GM18502 (cell line): ENCODE measurements at regions not wholly inside any gene's neighbourhood (a gene's known extent, or its start where the extent isn't known, plus 50 kb on each side); places are given as distances from the start of the nearest gene placed in this dataset.

Experiments used
- ATAC-seq: cut with Tn5 transposase; IDR thresholded peaks from one replicate; pipeline ENCODE4 v1.9.1; 2021; ENCODE audit warnings: mild to moderate bottlenecking; ENCODE audit not compliant: unreplicated experiment, poor library complexity

DNA sequence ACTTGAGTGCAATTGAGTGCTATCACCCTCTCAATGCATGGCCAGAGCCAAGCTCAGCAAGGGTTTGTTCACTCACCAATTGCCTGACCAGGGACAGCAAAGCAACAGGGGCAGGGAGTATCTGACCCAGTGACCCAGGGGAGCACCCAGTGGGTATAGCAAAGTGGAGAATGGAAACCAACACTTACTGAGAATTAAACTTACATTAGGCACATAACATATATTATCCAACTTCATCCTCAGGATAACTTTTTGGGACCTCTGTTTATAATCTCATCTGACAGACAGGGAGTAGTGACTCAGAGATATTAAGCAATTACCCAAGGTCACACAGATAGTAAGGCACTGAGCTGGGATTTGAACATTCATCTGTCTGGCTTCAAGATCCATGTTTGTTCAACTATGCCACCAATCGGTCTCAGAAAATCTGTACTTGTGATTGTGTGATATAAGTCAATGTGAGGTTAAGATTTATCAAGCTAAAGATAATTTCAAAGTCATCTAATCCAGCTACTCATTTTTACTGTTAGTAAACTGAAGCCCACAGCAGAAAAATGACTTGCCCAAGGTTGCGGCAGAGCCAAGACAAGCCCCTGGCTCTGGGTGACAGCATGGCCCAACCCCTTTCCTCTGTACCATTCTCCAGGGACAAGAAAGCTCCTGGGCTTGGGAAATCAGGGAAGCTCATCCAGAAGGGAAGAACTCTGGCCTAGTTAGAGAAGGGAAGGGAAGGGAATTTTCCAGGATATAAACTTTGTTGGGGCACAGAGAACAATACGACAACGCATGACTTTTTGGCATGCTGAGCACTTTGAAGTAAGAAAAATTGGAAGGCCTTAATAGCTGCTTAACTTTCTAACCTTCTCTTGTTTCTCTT is 138.0 kb upstream of the SMAD3 start:
- ATAC-seq = no peak

- ATAC-seq = no peak
These were observed 137.3 kb upstream of the SMAD3 start for GRCh38 chr15:66928101-66928500.

DNA sequence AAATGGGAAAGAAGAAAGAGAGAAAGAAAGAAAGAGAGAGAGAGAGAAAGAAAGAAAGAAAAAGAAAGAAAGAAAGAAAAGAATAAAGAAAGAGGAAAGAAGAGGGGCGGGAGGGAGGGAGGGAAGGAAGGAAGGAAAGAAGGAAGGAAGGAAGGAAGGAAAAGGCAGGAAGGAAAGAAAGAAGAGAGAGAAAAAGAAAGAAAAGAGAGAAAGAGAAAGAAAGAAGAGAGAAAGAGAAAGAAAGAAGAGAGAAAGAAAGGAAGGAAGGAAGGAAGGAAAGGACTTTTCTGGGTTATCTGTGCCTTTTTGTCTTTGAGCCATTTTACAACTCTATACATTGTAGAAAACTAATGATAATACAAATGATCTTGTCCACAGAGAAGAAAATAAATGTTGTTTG is 136.6 kb upstream of the SMAD3 start:
- ATAC-seq = no peak

DNA sequence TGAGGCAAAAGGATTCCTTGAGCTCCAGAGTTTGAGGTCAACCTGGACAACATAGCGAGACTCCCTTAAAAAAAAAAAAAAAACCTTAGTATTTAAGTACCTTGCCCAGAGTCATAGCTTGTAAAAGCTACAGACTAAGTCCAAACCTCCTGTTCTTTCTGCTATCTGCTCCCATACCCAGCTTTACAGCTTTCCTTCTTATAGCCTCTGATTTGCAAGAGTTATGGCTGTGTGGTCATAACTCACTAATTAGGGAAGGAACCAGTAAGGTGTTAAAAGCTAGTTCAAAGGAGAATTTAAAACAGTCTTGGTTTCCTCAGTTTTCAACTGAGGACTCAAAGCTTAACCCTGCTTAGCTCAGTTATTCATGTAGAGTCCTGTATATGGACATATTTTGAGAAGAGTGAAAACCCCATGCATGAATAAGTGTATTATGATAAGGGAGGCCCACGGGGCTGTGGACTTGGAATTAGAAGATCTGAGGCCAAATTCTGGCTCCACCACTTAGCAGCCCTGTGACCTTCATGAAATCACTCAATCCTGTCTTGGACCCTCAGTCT is 135.5 kb upstream of the SMAD3 start:
- no peak for ATAC-seq

DNA sequence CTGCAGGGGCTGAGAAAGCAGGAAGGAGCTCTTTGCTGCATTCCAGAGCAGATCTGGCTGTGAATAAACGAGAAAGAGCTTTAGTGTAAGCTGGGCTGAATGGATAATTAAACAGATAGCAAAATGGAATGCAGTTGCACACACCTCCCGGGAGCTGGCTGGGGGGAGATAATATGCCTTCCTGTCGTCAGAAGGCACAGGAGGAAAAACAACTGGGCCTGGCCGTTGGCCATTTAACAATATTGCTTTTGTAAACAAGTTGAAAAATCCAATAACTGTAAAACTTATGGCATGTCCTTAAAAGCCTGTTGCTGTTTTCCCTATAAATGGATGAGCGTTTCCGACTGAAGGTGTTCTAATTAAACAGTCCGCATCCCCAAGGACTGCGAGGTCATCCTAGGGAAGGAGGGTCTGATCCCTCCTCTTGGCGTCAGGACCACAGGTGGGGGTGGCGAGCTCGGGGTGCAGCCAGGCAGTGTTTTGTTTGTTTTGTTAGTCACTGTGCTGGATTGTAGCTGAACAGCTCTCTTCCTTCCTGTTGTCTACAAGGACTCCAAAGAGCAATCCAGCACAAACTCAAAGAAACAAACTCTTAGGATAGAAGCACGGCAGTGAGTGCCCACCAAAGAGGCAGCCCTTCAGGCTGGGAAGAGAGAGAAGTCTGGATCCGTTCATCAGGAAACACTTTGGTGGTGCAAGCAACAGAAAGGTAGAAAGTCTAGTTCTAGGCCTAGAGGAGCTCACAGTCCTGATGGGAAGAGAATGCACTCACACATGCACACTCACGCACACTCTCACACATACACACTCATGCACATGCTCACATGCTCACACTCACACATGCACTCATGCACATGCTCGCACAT is 133.4 kb upstream of the SMAD3 start:
- no peak for ATAC-seq

GRCh38 chr15:66932634-66933024 is 132.8 kb upstream of the SMAD3 start:
- no peak for ATAC-seq

DNA sequence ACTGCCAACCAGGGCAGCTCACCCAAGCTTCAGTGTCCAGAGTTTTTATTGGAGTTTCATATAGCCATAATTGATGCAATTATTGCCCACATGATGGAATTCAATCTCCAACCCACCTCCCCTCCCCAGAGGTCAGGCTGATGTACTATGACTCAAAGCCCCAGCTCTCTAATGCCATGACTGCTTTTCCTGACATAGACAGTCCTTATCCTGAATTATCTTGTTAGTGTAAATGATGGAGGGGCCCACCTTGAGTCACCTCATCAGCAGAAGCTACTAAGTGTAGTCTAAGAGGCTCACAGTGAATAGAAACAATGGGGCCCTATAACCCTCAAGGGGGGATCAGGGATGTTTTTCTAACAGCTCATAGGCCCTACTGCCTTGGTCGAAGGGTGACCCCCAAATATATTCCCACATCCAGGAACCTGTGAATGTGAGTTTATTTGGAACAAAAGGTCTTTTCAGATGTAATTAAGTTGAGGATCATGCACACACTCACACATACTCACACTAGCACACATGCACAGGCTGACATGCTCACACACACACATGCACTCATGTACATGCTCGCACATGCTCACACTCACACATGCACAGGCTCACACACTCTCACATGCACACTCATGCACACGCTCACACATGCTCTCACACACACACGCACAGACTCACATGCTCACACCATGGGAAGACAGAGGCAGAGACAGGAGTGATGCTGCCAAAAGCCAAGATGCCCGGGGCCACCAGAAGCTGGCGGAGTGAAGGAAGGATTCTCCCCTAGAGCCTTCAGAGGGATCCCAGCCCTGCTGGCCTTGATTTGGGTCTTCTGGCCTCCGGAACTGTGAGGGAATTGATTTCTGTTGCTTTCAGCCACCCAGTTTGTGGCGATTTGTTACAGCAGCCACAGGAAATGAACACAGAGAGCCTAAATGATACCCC is 131.2 kb upstream of the SMAD3 start:
- no peak for ATAC-seq

- ATAC-seq = no peak
These were observed 130.4 kb upstream of the SMAD3 start for GRCh38 chr15:66934868-66935520.

DNA sequence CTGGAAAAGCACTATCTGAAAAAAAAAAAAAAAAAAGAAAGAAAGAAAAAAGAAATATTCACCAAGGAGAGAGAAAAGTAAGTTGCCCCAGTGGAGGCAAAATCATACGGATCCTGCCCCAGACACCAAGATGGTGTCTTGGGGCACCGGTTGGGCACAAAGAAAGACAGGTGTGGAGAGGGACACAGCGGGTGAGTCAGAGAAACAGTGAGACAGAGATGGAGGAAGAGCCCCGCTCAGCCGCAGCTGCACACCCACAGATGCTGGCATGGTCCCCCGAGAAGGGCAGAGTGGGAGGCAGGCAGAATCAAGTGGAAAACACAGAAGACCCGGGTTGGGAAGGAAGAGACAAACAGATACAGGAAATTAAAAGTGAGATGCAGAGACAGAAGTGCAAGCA is 129.7 kb upstream of the SMAD3 start:
- ATAC-seq = no peak

DNA sequence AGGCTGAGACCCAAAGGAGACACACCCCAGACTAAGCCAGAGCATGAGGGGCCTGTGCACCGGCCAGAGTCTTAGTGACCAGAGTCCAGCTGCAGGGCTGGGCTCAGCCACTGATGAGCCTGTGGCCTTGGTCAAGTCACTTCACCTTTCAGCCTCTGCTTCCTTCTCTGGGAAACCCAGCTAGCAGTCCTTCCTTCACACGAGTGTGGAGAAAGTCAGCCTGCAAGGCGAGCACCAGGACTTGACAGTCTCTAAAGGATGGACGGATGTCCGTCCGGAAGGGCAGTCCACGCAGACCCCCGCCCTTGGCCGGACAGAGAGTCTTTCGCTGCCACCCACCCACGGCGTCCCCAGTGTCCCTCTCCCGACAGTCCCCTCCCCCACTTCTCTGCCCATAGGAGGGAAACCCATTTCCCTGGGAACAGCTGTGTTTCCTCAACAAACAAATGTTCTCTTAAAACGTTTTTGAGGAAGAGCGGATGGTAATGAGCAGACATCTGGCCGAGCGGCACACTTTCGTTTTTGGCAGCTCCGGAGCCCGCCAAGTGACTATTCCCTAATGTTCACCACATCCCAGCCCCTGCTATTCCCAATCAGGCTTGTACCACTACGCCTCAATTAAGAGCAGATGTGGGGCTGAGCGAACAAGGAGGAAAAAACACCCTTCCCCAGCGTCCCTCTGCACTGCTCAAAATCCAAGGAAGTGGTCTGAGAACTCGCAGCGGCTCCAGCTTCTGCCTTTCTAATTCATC is 129.1 kb upstream of the SMAD3 start:
- no peak for ATAC-seq

DNA sequence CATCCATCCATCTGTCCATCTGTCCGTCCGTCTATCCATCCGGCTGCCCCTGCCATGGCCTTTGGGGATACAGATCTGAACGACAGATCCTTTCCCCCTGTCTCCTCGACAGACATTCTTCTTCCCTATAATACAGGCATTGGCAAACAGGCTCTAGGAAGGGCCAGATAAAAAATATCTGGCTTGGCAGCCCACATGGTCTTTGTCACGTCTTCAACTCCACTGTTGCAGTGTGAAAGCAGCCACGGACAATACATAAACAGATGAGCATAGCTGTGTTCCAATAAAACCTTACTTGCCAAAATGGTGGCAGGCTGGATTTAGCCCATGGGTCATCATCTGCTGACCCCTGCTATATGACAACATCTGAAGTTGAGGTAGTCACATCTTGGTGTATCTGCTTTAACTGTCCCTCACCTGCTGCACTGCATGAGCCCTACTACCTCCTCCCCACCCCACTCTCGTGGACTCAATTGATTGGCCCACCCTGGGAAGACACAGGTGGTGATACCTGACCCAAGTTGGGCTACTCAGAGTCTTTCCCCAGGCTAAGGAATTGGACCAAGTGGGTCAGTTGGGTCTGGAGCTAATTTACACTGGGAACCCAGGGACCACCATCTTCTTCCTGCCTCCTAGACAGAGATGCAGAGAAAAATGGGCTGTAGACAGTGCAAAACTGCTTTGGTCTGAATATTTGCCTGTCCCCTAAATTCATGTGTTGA is 128.4 kb upstream of the SMAD3 start:
- ATAC-seq = no peak

DNA sequence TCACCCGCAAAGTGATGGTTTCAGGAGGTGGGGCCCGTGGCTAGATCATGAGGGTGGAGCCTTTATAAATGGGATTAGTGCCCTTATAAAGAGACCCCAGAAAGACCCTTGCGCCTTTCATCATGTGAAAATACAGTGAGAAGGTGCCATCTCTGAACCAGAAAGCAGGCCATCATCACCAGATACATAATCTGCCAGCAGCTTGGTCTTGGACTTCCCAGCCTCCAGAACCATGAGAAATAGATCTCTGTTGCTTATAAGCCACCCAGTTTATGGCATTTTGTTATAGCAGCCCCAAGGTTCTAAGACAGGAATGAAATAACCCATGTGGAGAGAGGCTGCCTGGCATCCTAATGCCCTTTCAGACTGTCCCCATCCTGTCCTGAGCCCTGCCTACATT is 127.8 kb upstream of the SMAD3 start:
- no peak for ATAC-seq

GRCh38 chr15:66938114-66938830 is 127.1 kb upstream of the SMAD3 start:
- no peak for ATAC-seq

DNA sequence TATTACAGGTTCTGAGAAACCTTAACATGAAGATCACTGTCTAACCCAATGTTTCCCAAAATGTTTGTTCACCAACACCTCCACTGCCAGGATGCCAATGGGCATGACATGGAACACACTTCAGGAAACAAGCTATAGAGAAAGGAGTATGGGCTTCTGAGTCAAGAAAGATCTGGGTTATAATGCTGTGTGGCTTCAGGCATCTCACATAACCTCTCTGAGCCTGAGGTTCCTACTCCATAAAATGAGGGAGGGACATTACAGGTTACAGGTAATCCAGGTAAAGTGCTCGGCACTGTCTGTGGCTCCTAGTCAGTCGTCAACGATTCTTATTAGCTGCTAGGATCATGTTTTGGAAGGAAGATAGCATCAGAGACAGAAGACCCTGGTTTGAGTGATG is 126.4 kb upstream of the SMAD3 start:
- no peak for ATAC-seq

DNA sequence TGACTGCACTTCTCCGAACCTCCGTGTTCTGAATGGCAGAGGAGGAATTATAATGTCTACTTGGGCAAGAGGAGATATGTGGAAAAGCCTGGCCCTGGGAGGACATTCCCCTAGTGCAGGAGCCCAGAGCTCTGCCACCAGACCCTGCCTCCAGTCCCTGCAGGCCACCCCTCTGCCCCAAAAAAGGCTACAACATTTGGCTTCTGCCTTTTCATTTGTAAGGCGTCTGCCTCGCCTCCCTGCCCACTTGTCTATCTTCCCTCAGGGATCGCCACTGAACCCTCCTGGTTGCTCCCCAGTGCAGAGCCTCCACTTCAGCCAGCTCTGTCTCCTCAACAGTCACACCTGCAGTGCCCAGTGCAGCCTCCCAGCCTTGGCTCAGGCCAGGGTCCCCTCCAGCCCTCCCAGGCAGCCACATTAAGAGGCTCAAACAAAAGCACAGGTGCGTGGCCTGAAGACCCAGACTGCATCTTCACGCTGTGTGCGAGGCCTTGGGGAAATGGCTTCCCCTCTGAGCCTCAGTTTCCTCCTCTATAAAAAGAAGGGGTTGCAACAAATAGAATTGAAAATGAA is 125.9 kb upstream of the SMAD3 start:
- ATAC-seq = no peak

DNA sequence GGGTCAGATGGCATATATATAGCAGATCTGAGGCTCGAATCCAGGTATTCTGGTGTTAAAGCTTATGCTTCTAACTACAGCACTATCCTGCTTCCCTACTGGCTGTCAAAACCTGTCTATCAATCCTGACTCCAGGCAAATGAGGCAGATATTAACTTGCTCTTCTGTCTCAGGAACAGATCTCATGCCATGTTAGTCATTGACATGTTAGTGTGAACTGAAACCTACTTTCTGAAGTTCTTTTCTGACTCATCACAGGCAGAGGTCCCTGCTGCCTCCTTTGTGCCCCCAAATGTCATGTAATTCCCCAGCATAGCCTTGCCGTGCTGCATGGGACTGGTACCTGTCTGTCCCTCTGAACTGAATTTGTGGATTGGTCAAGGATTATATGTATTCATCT is 125.0 kb upstream of the SMAD3 start:
- ATAC-seq = peak; percentile 57

GRCh38 chr15:66941108-66941711 is 124.2 kb upstream of the SMAD3 start:
- ATAC-seq = no peak
